HG03558 (cell line): ENCODE measurements at regions not wholly inside any gene's neighbourhood (a gene's known extent, or its start where the extent isn't known, plus 50 kb on each side); places are given as distances from the start of the nearest gene placed in this dataset.
"Not testable (repeated sequence)": the region's sequence is repeated elsewhere in the genome, so short reads cannot be mapped to it uniquely, and the experiment has no call there.

ENCODE experiments used
- ATAC-seq: cut with Tn5 transposase; IDR thresholded peaks from one replicate; pipeline ENCODE4 v1.9.1; 2021; ENCODE audit warnings: moderate number of reproducible peaks; ENCODE audit not compliant: unreplicated experiment; ENCODE audit errors: extremely low read depth

DNA sequence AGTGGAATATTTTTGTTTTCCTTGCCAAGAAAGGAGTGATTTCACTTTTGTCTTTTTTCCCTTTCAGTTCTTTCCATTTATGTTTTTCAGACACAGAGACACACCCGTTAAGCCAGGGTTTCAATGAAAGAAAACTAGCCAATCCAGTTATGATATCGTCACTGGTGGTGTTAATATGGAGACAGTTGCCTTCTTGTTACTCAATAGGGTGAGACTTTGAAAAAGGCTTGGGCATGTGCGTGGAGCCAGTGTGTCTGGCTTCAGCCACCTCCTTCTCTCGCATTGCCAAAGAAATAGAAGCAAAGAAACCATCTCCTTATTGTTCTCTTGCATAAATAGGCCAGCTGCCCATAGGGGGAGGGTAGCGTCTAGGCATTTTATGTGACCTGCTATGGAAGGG, 84.1 kb upstream of the DLX6 start:
- ATAC-seq = no peak

DNA sequence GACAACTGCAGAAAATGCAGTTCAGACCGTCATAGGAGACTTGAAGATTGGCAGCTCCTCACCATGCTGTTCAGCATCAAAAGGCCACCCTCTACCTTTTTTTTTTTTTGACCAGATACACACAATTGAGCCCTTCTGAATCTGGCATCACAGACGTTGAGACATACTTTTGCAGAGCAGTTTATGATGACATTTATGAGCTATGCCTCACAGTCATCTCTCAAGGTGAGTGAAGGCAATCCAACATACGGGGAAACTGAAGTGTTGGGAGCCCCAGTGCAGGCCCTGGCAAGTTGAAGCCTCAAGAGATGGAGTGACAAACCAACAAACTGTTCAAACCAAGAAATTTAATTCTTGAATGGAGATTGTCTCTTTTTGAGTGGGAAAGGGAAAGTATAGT, 83.6 kb upstream of the DLX6 start:
- no peak for ATAC-seq

DNA sequence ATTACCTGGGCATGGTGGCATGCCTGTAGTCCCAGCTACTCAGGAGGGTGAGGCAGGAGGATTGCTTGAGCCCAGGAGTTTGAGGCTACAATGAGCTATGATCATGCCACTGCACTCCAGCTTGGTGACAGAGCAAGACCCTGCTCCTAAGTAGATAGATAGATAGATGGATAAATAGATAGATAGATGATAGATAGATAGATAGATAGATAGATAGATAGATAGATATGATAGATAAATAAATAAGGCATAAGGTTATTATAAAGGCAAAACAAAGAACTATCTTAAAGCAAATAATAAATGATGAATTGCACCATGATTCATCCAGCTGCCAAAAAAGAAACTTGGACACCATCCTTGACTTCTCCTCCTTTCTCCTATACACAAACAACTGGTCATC, 82.0 kb upstream of the DLX6 start:
- ATAC-seq = not testable (repeated sequence)

DNA sequence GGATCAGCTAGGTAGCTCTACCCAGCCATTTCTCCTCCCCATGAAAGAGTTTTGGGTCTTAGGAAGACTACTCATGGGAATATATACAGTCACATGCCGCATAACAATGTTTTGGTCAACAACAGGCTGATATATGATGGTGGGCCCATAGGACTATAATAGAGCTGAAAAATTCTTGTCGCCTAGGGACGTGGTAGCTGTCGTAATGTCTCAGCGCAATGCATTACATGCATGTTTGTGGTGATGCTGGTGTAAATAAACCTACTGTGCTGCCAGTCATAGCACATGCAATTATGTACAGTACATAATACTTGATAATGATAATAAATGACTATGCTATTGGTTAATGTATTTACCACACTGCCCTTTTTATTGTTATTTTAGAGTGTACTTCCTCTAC, 78.2 kb upstream of the DLX6 start:
- no peak for ATAC-seq

DNA sequence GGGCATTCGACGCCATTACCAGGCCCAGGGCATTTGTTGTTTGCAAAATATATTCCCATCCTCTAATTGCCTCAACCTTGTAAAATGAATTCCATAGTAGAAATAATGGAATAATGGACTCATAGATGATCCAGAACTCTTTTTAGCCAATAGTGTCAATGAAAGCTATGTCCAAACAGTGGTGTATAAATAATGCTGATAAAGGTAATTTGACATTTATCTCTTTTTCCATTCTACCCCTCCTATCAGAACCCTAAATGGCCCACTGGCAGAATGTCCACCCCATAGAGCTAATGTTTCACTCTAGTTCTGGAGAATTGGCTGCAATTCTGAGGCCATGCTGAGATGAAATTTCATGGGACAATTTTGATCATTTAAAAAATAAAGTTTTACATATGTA, 76.4 kb upstream of the DLX6 start:
- no peak for ATAC-seq

DNA sequence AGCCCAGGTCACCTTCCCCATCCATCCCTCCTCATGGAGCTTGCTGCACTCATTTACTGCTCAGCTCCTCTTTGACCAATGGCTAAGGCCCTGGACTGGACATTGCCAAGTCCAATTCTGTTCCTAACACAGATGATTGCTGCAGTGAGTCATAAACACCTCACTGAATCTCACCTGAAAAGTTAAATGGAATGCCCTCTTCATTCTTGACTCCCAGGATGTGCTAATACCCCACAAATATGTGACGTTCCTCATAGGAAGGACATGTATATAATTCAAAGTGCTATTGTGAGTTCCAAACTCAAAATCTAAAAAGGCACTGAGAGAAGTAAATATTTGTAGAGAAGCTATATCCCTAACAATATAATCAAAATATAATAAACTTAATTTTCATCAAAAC, 73.5 kb upstream of the DLX6 start:
- ATAC-seq = no peak

DNA sequence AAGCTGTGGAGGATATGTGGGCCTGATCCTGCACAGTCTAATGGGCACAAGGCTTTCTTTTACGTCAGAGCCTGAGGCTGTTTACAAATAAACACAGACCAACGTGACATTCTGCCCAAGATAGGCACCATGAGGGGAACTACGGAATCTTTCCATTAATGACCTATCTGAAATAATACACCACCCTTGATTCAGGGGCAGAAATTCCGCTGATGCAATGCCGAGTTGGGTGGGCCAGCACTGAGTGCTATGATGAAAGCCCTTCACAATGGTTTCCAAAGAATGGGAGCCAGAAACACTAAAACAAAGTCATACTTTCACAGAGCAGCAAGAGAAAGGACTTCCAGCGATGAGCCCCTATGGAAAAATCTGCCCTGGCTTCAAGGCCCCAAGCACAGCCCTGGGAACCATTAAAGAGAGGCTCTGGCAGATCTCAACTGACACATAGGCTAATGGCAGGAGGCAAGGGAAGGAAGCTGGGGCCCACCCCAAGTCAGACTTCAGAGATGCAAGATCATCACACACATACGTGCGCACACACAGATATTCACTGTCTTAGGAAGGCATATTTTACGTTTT, 72.2 kb upstream of the DLX6 start:
- no peak for ATAC-seq

DNA sequence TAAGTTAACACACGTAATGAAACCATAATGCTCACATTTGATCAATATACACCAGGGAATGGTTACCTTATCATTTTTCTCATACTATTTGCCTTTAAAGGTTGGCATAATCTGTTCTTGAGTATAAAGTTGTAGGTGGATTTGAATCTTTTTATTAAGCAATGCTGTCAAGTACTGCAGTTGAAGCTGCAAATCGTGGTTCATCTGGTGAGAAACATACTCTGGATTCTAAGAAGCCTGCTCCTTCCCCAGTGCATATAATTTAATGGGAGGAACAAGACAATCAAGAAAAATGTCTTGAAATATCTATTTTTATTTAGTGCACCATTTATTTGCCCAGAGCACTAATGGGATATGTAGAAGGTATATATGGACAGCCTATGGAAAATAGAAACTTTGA, 68.7 kb upstream of the DLX6 start:
- no peak for ATAC-seq

DNA sequence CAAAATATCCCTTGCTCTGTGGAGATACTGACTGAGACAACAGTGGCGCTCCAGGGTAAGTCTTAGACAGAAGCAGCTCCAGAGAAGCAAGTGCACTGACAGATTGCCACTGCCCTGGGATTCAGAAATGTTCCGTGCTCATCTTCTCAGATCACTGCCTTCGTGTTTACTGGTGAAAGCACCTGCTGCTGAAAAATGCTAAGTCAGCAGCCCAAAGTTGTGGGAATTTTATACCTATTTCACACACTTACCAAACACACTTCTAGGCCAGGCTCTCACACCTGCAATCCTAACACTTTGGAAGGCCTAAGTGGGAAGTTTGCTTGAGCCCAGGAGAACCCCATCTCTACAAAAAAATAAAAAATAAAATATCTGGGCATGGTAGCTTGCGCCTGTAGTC, 63.2 kb upstream of the DLX6 start:
- no peak for ATAC-seq

DNA sequence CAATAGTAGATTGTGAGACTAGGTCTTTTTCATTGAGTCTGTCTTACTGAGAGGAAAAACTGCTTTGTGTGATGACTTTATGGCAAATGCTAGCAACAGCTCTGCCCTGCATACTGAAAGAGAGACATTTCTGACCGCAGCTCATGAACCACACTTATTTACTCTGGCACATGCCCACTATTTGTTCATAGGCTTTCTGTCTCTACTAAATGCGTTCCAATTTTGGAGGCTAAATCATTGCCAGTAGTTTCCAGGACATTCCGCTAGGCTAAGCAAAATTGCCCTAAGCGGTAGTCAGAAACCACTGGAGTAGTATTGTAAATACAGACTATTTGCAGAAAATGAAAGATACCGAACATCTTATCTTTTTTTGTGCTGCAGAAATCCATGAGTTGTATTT, 55.6 kb upstream of the DLX6 start:
- ATAC-seq = no peak

DNA sequence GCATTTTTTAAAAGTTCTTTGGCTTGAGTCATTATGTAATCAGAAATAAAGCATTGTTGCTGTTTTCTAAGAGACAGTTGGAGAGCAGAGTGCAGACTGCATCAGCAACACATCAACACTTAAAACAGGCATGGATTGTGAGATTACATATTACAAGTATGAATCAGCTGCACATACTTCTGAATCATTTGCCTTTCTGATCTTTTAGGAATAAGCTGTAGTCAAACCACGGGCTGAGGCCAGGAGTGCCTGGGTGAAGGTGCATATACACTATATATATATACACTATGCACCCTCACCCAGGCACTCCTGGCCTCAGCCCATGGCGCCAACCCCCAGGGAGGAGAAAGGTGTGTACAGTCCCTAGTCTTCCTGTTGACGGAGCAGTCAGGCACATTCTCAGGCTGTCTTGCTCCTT, 52.4 kb upstream of the DLX6 start:
- ATAC-seq = no peak

DNA sequence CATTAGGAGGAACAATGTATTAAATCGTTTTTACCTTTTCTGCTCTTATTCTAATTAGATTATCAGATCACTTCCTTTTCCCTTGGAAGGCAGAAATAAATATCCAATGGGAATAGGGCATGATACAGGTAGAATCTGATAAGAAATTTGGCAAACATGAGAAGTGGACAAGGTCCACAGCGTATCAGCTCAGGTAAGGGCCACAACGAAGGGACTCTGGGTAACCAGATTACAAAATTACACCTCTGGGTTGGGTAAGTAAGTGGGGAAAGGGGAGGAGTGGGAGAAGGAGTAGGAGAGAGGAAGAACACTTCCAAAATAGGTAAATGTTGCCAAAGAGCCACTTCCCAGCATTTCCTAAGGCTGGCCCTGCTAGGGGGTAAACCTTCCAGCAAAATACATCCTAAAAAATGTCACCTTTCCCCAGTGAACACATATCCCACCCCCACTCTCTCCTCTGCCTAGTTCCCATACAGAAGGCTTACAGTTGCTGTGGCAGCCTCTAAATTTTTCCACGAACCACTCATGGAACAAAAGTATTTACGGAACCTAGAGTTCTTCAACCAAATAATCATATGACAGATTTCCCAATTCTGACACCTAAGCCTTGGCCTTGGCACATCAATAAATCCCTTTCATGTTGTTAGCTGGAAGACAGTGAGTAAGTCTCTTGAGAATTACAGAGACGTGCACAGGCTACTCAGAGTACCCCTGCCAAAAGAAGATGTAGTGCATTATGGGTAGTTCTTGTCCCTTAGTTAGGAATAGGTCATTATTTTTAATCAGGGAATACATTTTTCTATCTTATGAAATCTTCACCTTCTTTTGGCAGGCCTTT, 51.5 kb upstream of the DLX6 start:
- no peak for ATAC-seq
